ENCODE measurements at regions not wholly inside any gene's neighbourhood (a gene's known extent, or its start where the extent isn't known, plus 50 kb on each side); places are given as distances from the start of the nearest gene placed in this dataset.

DNA sequence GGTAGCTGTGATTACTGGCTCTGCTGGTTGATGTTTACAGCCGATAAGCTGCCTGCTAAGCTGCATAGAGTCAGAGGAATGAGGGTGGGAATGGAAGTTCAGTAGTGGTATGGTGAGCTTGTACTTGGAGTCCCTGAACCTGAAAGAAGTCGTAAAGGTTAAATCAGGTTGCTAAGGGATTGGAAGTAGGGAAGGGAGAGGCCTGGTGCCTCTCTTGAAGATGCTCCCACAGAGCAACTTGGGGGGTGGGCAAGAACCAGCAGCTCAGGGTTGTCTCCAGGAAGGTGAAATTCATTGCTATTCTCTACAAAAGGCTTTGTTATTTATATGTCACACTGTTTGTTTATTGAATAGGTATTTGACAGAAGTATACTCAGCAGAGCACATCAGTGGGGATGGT, 73.8 kb upstream of the OLFM4 start:
- Histone ChIP-seq H3K4me1 (replicated peaks in 1 of 2) (no peaks in the 10 kb centered on the region), H3K4me3 (no peak overlapping the region), H3K36me3 (replicated peaks in 1 of 2) (no peaks in the 10 kb centered on the region), H3K27ac (no peak overlapping the region), H3K27me3 (no peaks in the 10 kb centered on the region), H3K9me3 (replicated peaks in 1 of 3) (no peaks in the 10 kb centered on the region)
- intact Hi-C loops (cut with DNase I), result no loop called here
- TF ChIP-seq CTCF (IDR thresholded peaks at IDR 0.05) (no peak), POLR2A (IDR thresholded peaks at IDR 0.05) (no peak)
- 60 to 67% (median 64%) methylated on average over 2 of the region's 2 CpGs for WGBS, 4 donors
- no peak for DNase-seq

DNA sequence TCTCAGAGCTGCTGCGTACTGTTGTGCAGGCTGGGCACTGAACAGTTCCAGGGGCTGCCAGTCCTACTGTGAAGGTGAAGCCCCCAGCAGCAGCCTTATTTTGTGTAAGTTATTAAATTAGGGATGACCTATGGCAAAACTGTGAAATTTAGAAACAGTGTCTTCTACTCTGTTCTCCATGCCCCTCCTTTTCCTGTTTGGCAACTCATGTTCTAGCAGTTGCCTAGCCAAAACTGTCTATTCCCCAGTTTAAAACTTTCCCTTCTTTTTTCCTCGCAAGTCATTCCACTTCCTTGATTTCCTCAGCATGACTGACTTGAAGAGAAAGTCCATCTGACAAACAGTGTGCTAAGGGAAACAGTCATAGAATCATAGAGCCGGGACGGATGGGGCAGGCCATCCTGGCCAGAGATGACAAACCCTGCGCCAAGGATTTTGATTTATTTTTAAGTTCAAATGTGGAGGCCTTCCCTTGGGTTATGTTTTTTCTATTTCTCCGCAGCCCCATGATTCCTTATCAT, 78.1 kb upstream of the OLFM4 start:
- no peak for DNase-seq
- H3K9me3 ChIP-seq (replicated peaks in 1 of 3), result no peaks in the 10 kb centered on the region
- H3K27ac ChIP-seq, result no peak overlapping the region

GRCh38 chr13:52949742-52950141, 78.9 kb upstream of the OLFM4 start:
- intact Hi-C loops (cut with DNase I), result no loop called here
- H3K27ac ChIP-seq, result no peak overlapping the region
- no peaks in the 10 kb centered on the region for H3K36me3 ChIP-seq (replicated peaks in 1 of 2)
- no peaks in the 10 kb centered on the region for H3K27me3 ChIP-seq
- H3K4me3 ChIP-seq, result no peak overlapping the region
- H3K9me3 ChIP-seq (replicated peaks in 1 of 3), result no peaks in the 10 kb centered on the region
- no peak for DNase-seq
- H3K4me1 ChIP-seq (replicated peaks in 1 of 2), result no peaks in the 10 kb centered on the region
- WGBS, 4 donors, result 8 to 61% (median 52%) methylated on average over 2 to 6 of the region's 6 CpGs
- no peak for TF ChIP-seq POLR2A (IDR thresholded peaks at IDR 0.05)
- no peak for TF ChIP-seq CTCF (IDR thresholded peaks at IDR 0.05)

More for the DNA sequence above, 78.1 kb upstream of the OLFM4 start:
- H3K4me3 ChIP-seq, result no peak overlapping the region
- intact Hi-C loops (cut with DNase I), result no loop called here
- 48 to 60% (median 58%) methylated on average over 6 of the region's 6 CpGs for WGBS, 4 donors
- TF ChIP-seq POLR2A (IDR thresholded peaks at IDR 0.05), result no peak
- TF ChIP-seq CTCF (IDR thresholded peaks at IDR 0.05), result no peak
- H3K4me1 ChIP-seq (replicated peaks in 1 of 2), result no peaks in the 10 kb centered on the region
- H3K27me3 ChIP-seq, result no peaks in the 10 kb centered on the region
- no peaks in the 10 kb centered on the region for H3K36me3 ChIP-seq (replicated peaks in 1 of 2)

GRCh38 chr13:52949044-52949443, 79.6 kb upstream of the OLFM4 start:
- Histone ChIP-seq H3K9me3 (replicated peaks in 1 of 3) (no peaks in the 10 kb centered on the region), H3K4me1 (replicated peaks in 1 of 2) (no peaks in the 10 kb centered on the region), H3K36me3 (replicated peaks in 1 of 2) (no peaks in the 10 kb centered on the region), H3K27ac (no peak overlapping the region), H3K4me3 (no peak overlapping the region), H3K27me3 (no peaks in the 10 kb centered on the region)
- WGBS, 4 donors, result 68 to 81% (median 74%) methylated on average over 1 of the region's 1 CpG
- DNase-seq, result no peak
- no peak for TF ChIP-seq POLR2A (IDR thresholded peaks at IDR 0.05)
- TF ChIP-seq CTCF (IDR thresholded peaks at IDR 0.05), result no peak
- intact Hi-C loops (cut with DNase I), result no loop called here
